ENCODE measurements at regions not wholly inside any gene's neighbourhood (a gene's known extent, or its start where the extent isn't known, plus 50 kb on each side); places are given as distances from the start of the nearest gene placed in this dataset.

DNA sequence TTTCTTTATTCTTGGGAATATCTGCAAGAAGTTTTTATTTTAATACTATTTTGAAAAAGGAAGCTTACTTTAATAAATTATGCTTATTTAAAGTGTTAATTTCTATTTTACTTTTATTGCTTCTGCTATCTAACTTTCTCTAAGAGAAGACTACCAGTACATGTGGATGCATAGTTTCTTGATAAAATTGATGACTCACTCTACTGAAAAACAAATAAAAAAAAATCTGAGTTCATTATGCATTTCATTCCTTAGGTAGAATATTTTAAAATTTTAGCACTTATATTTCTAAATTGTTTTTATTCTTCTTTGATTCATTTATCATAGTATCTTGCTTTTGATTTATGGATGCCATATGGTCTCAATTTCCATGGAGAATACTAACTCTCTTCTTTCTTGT lies 217.9 kb downstream of the TAF11L14 start:
- ATAC-seq (ENCODE audit: insufficient read depth, low read depth) (no peak), DNase-seq (no peak)
- Histone ChIP-seq H4K20me1 (ENCODE audit: insufficient read depth, low read length) (no peaks in the 10 kb centered on the region), H3K27me3 (ENCODE audit: insufficient read depth, low read length, poor library complexity) (no peaks in the 10 kb centered on the region), H3K4me3 (ENCODE audit: low read depth in 1 of 2, low read length in 2 of 2) (no peak overlapping the region), H3K4me1 (ENCODE audit: insufficient read depth, low read length) (no peaks in the 10 kb centered on the region), H3K4me2 (ENCODE audit: insufficient read depth, low read length) (no peak overlapping the region), H3K79me2 (ENCODE audit: insufficient read depth, low read length) (no peaks in the 10 kb centered on the region), H3K27ac (ENCODE audit: low read length) (no peak overlapping the region), H3K9ac (ENCODE audit: low read depth, low read length) (no peak overlapping the region), H2AFZ (ENCODE audit: low read depth, low read length) (no peak overlapping the region), H3K36me3 (ENCODE audit: insufficient read depth, low read length) (no peaks in the 10 kb centered on the region), H3K9me3 (ENCODE audit: insufficient read depth, low read length, severe bottlenecking) (no peaks in the 10 kb centered on the region)
- TF ChIP-seq, protein P1, sequence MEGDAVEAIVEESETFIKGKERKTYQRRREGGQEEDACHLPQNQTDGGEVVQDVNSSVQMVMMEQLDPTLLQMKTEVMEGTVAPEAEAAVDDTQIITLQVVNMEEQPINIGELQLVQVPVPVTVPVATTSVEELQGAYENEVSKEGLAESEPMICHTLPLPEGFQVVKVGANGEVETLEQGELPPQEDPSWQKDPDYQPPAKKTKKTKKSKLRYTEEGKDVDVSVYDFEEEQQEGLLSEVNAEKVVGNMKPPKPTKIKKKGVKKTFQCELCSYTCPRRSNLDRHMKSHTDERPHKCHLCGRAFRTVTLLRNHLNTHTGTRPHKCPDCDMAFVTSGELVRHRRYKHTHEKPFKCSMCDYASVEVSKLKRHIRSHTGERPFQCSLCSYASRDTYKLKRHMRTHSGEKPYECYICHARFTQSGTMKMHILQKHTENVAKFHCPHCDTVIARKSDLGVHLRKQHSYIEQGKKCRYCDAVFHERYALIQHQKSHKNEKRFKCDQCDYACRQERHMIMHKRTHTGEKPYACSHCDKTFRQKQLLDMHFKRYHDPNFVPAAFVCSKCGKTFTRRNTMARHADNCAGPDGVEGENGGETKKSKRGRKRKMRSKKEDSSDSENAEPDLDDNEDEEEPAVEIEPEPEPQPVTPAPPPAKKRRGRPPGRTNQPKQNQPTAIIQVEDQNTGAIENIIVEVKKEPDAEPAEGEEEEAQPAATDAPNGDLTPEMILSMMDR (IDR thresholded peaks at IDR 0.05; ENCODE audit: borderline replicate concordance, extremely low read depth, low read length, poor library complexity, severe bottlenecking) = no peak
- TF ChIP-seq EZH2 (IDR thresholded peaks at IDR 0.05; ENCODE audit: borderline replicate concordance, low read depth, low read length, severe bottlenecking) = no peak

DNA sequence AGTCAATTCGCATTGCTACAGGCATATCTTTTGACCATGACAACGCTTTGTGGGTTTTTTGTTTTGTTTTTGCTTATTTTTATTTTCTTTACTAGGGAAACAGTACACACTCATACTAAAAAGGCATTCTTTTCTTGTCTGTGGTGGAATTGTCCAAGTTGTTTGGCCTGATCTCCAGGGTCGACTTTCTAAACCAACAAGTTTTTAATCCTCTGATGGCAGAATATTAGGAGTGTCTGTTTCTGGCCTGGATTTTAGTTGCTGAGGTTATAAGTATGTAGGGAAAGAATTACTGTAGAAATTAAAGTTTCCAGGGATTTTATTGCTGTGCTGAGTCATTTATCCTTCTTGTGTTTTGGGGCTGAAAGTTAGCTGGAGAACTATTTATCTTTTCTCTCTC lies 218.5 kb downstream of the TAF11L14 start:
- TF ChIP-seq EZH2 (IDR thresholded peaks at IDR 0.05; ENCODE audit: borderline replicate concordance, low read depth, low read length, severe bottlenecking) = no peak
- TF ChIP-seq, protein P1 (IDR thresholded peaks at IDR 0.05; ENCODE audit: borderline replicate concordance, extremely low read depth, low read length, poor library complexity, severe bottlenecking) = no peak
- Histone ChIP-seq H3K36me3 (ENCODE audit: insufficient read depth, low read length) (no peaks in the 10 kb centered on the region), H3K79me2 (ENCODE audit: insufficient read depth, low read length) (no peaks in the 10 kb centered on the region), H3K9ac (ENCODE audit: low read depth, low read length) (no peak overlapping the region), H3K27me3 (ENCODE audit: insufficient read depth, low read length, poor library complexity) (no peaks in the 10 kb centered on the region), H3K4me3 (ENCODE audit: low read depth in 1 of 2, low read length in 2 of 2) (no peak overlapping the region), H3K4me2 (ENCODE audit: insufficient read depth, low read length) (no peak overlapping the region), H3K4me1 (ENCODE audit: insufficient read depth, low read length) (no peaks in the 10 kb centered on the region), H3K27ac (ENCODE audit: low read length) (no peak overlapping the region), H3K9me3 (ENCODE audit: insufficient read depth, low read length, severe bottlenecking) (no peaks in the 10 kb centered on the region), H2AFZ (ENCODE audit: low read depth, low read length) (no peak overlapping the region), H4K20me1 (ENCODE audit: insufficient read depth, low read length) (no peaks in the 10 kb centered on the region)
- ATAC-seq (ENCODE audit: insufficient read depth, low read depth) (no peak), DNase-seq (no peak)

DNA sequence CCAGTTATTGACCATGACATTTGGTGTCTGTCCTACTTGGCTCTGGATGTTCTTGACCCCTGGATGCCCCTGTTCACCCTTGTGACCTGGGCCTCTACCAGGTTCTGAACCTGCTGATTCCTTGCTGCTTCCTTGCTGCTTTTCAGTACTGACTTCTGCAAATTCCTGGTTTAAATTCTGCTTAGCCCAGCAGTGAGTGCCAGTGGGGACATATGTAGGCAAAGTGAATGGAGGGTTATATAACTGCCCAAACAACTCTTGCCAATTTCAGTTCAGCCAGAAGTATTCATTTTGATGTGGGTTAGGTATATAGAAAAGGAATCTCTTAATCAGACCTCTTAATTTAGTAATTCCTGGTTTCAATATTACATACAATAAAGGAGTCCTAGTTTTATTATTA lies 220.6 kb downstream of the TAF11L14 start:
- Histone ChIP-seq H3K27me3 (ENCODE audit: insufficient read depth, low read length, poor library complexity) (no peaks in the 10 kb centered on the region), H3K36me3 (ENCODE audit: insufficient read depth, low read length) (no peaks in the 10 kb centered on the region), H3K27ac (ENCODE audit: low read length) (no peak overlapping the region), H3K4me3 (ENCODE audit: low read depth in 1 of 2, low read length in 2 of 2) (no peak overlapping the region), H3K9me3 (ENCODE audit: insufficient read depth, low read length, severe bottlenecking) (no peaks in the 10 kb centered on the region), H4K20me1 (ENCODE audit: insufficient read depth, low read length) (no peaks in the 10 kb centered on the region), H3K4me2 (ENCODE audit: insufficient read depth, low read length) (no peak overlapping the region), H3K79me2 (ENCODE audit: insufficient read depth, low read length) (no peaks in the 10 kb centered on the region), H3K4me1 (ENCODE audit: insufficient read depth, low read length) (no peaks in the 10 kb centered on the region), H2AFZ (ENCODE audit: low read depth, low read length) (no peak overlapping the region), H3K9ac (ENCODE audit: low read depth, low read length) (no peak overlapping the region)
- TF ChIP-seq, protein P1 (IDR thresholded peaks at IDR 0.05; ENCODE audit: borderline replicate concordance, extremely low read depth, low read length, poor library complexity, severe bottlenecking) = no peak
- no peak for TF ChIP-seq EZH2 (IDR thresholded peaks at IDR 0.05; ENCODE audit: borderline replicate concordance, low read depth, low read length, severe bottlenecking)
- DNase-seq (no peak), ATAC-seq (ENCODE audit: insufficient read depth, low read depth) (no peak)

Data from DND-41 (cell line).